HepG2 (cell line): ENCODE measurements at regions not wholly inside any gene's neighbourhood (a gene's known extent, or its start where the extent isn't known, plus 50 kb on each side); places are given as distances from the start of the nearest gene placed in this dataset.

Experiments
- ATAC-seq: fragments of 200-7000 bp; cut with Tn5 transposase; 3 replicates; pipeline ENCODE4 v1.9.1; 2020; ENCODE audit warnings: mild to moderate bottlenecking, moderate library complexity
- BruUV-seq: library from RNA; stranded (reverse); fragments of 400-500 nt; replicated peaks from 2 replicates; lab custom pipeline; 2021; lab: Mats Ljungman, UMichigan
- CTCF ChIA-PET: fragments of 300-600 bp; formaldehyde crosslinking; extraction: SDS; loops from one replicate; lab custom pipeline; 2021; ENCODE audit warnings: low total read pairs, inconsistent platforms, low intra/inter-chr PET ratio; lab: Yijun Ruan, JAX
- POLR2A ChIA-PET: fragments of 350-600 bp; sonication (Branson Sonifier 250); formaldehyde crosslinking; loops from one replicate; lab custom pipeline; 2020; ENCODE audit warnings: antibody characterized with exemption, inconsistent platforms; lab: Yijun Ruan, JAX
- DNase-seq: peaks from one replicate; pipeline ENCODE4 v3.0.0-alpha.2; 2015; ENCODE audit warnings: low spot score
- FAIRE-seq: peaks from 3 replicates; lab custom pipeline; 2011; peaks lifted over from hg19 to GRCh38; lab: Jason Lieb, UNC
- H2AFZ ChIP-seq: one replicate; pipeline ENCODE4 v1.6.1; 2011; ENCODE audit warnings: low read length, inconsistent platforms
- H3K27ac ChIP-seq: fragments of 300-600 bp; 3 replicates; pipeline ENCODE4 v1.8.0; 2011; ENCODE audit warnings: mixed run types, mild to moderate bottlenecking, mixed read lengths, low read length, inconsistent platforms; ENCODE audit not compliant: insufficient read depth; ENCODE audit errors: extremely low read length
- H3K27me3 ChIP-seq, 2 experiments: fragments of 200-600 bp in 1 of 2; 2 replicates in 1 of 2; 3 replicates in 1 of 2; pipeline versions ENCODE4 v1.6.0 to v1.8.0; 2011; ENCODE audit warnings: low read length in 2 of 2, mild to moderate bottlenecking in 2 of 2, moderate library complexity in 2 of 2, inconsistent platforms in 1 of 2; ENCODE audit not compliant: insufficient read depth in 2 of 2, control insufficient read depth in 1 of 2
- H3K36me3 ChIP-seq, 2 experiments: fragments of 200-600 bp in 1 of 2; replicated peaks in 1 of 2; 2 replicates in 1 of 2; 3 replicates in 1 of 2; pipeline versions ENCODE4 v1.5.1 to v1.8.0; 2011; ENCODE audit warnings: low read length in 2 of 2, inconsistent platforms in 1 of 2; ENCODE audit not compliant: insufficient read depth in 2 of 2, control insufficient read depth in 1 of 2
- H3K4me1 ChIP-seq: 2 replicates; pipeline ENCODE4 v1.5.1; 2012; ENCODE audit warnings: low read length, inconsistent platforms; ENCODE audit not compliant: insufficient read depth
- H3K4me2 ChIP-seq: 2 replicates; pipeline ENCODE4 v1.6.0; 2011; ENCODE audit warnings: low read depth, low read length, inconsistent platforms
- H3K4me3 ChIP-seq, 3 experiments: fragments of 200-600 bp in 1 of 3; sonication (generic), shearing (Covaris generic) in 1 of 3; replicated peaks in 1 of 3; 2 replicates each; pipeline ENCODE4 v1.5.1; 2011 to 2016; ENCODE audit warnings: low read length in 3 of 3, inconsistent platforms in 2 of 3, low read depth in 2 of 3, mild to moderate bottlenecking in 2 of 3, control low read depth in 1 of 3, mixed read lengths in 1 of 3; ENCODE audit not compliant: insufficient read depth in 1 of 3
- H3K79me2 ChIP-seq: one replicate; pipeline ENCODE4 v1.6.1; 2011; ENCODE audit warnings: low read length, inconsistent platforms; ENCODE audit not compliant: insufficient read depth
- H3K9ac ChIP-seq: 2 replicates; pipeline ENCODE4 v1.6.0; 2011; ENCODE audit warnings: mild to moderate bottlenecking, low read depth, low read length, inconsistent platforms; ENCODE audit not compliant: insufficient read depth
- H3K9me3 ChIP-seq: 2 replicates; pipeline ENCODE4 v1.5.1; 2012; ENCODE audit warnings: mild to moderate bottlenecking, low read length
- H4K20me1 ChIP-seq: 2 replicates; pipeline ENCODE4 v1.6.0; 2011; ENCODE audit warnings: inconsistent platforms, mild to moderate bottlenecking, low read length, moderate library complexity; ENCODE audit not compliant: insufficient read depth
- DMTF1 ChIP-seq: sonication (generic); formaldehyde crosslinking; IDR thresholded peaks from 2 replicates; pipeline ENCODE4 v1.4.0; 2020; ENCODE audit warnings: mild to moderate bottlenecking, missing genetic modification reagents
- NFE2L2 ChIP-seq: fragments of 150-350 bp; IDR thresholded peaks from 2 replicates; pipeline ENCODE4 v1.6.1; 2014; ENCODE audit warnings: low read length
- PBX2 ChIP-seq: IDR thresholded peaks from 2 replicates; pipeline ENCODE4 v1.6.1; 2016; ENCODE audit warnings: control low read depth
- PCBP2 ChIP-seq: fragments of 200-400 bp; formaldehyde crosslinking; optimal IDR thresholded peaks from 2 replicates; pipeline ENCODE3; 2018; ENCODE audit warnings: low read length, low read depth; ENCODE audit not compliant: poor library complexity, severe bottlenecking
- POGZ ChIP-seq: sonication (generic); formaldehyde crosslinking; IDR thresholded peaks from 2 replicates; pipeline ENCODE4 v1.4.0; 2020; ENCODE audit warnings: mild to moderate bottlenecking, missing genetic modification reagents
- RAD51 ChIP-seq: fragments of 450-650 bp; IDR thresholded peaks from 2 replicates; pipeline ENCODE4 v1.6.1; 2016; ENCODE audit warnings: borderline replicate concordance
- RXRA ChIP-seq: sonication (generic); formaldehyde crosslinking; IDR thresholded peaks from 2 replicates; pipeline ENCODE4 v1.5.1; 2020; ENCODE audit warnings: missing genetic modification reagents
- ZFP1 ChIP-seq: IDR thresholded peaks from 2 replicates; pipeline ENCODE4 v1.6.1; 2016
- ZNF362 ChIP-seq: sonication (generic); formaldehyde crosslinking; IDR thresholded peaks from 2 replicates; pipeline ENCODE4 v1.4.0; 2020; ENCODE audit warnings: missing genetic modification reagents, mild to moderate bottlenecking, borderline replicate concordance
- ZNF607 ChIP-seq: sonication (generic); formaldehyde crosslinking; IDR thresholded peaks from 2 replicates; pipeline ENCODE4 v1.5.1; 2020; ENCODE audit warnings: missing genetic modification reagents, mild to moderate bottlenecking, borderline replicate concordance
- ZNF670 ChIP-seq: sonication (generic); formaldehyde crosslinking; IDR thresholded peaks from 2 replicates; pipeline ENCODE4 v1.8.0; 2022; ENCODE audit warnings: mild to moderate bottlenecking, missing genetic modification reagents, borderline replicate concordance
- WGBS: methylation state at CpG from one replicate; pipeline ENCODE4 v1.1.6; 2017; ENCODE audit warnings: low lambda C conversion rate; 5-methylcytosine and 5-hydroxymethylcytosine counted together
- in situ Hi-C: cut with HindIII; loops from 2 replicates; pipeline ENCODE4 v1.10.0; 2017; ENCODE audit warnings: low pct_unique_long_range_greater_than_20kb; ENCODE audit not compliant: extremely low pct_ligation_motif_present
- intact Hi-C: fragments of 100-400 bp; cut with micrococcal nuclease; formaldehyde crosslinking; loops from one replicate; pipeline ENCODE4 v1.10.0; 2022; ENCODE audit not compliant: unreplicated experiment

- no peak for TF ChIP-seq RAD51
- TF ChIP-seq PCBP2, result no peak
These were observed 314.6 kb upstream of the MAF start (continued) for GRCh38 chr16:79914961-79915720.

DNA sequence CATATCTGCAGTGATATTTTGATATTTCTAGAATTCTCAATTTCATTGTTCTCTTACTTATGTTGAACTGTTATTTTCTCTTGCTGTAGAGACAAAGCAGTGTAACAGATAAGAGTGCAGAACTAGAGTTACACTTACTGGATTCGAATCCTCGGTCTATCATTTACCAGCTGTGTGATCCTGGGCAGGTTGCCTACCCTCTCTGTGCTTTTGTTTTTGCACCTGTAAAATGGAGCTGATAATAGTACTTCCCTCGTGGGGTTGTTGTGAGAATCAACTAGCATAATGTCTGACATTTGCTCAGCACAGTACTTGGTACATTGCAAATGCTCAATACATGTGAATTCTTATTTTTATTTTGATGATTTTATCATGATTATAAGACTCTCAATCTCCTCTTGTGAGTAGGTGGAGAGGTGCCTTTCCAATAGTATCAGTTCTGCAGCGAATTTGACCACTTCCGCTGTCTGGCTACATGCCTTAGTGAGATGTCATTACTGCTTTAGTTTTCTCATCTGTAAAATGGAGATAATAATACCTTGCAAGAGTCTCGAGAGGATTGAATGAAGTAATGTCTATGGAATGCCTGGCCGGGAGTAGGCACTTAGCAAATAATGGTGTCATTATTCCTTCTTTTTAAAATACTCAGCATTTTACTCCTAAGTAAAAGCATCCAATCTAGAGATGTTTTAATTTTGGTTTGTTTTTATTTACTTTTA is 312.2 kb upstream of the MAF start:
- H3K4me3 ChIP-seq, result no peak overlapping the region
- H3K36me3 ChIP-seq, result no peaks in the 10 kb centered on the region
- H2AFZ ChIP-seq, result no peak overlapping the region
- H3K4me1 ChIP-seq, result no peaks in the 10 kb centered on the region
- H3K27me3 ChIP-seq, result no peaks in the 10 kb centered on the region; a peak in 1 of 5 replicates
- H3K79me2 ChIP-seq, result no peaks in the 10 kb centered on the region
- TF ChIP-seq POGZ, result no peak
- no peak for TF ChIP-seq ZNF670 (CRISPR knock-in tag)
- TF ChIP-seq NFE2L2, result no peak
- TF ChIP-seq ZFP1, result no peak
- TF ChIP-seq ZNF362, result no peak
- no peak for TF ChIP-seq PBX2 (CRISPR knock-in tag)
- no peak for TF ChIP-seq ZNF607 (CRISPR knock-in tag)
- TF ChIP-seq DMTF1, result no peak
- TF ChIP-seq RXRA (CRISPR knock-in tag), result no peak
- ATAC-seq, result no peak
- ChIA-PET POLR2A (no interaction called here), CTCF (no interaction called here)
- WGBS, result 39% methylated on average over 7 of the region's 7 CpGs
- no TSS peak for BruUV-seq
- FAIRE-seq, result no peak
- in situ Hi-C loops, result no loop called here
- H3K4me2 ChIP-seq, result no peak overlapping the region
- no peak overlapping the region for H3K27ac ChIP-seq
- no peak overlapping the region for H3K9ac ChIP-seq
- no peaks in the 10 kb centered on the region for H3K9me3 ChIP-seq
- intact Hi-C loops, result no loop called here
- H4K20me1 ChIP-seq, result no peaks in the 10 kb centered on the region
- DNase-seq, result no peak
